ENCODE measurements at regions not wholly inside any gene's neighbourhood (a gene's known extent, or its start where the extent isn't known, plus 50 kb on each side); places are given as distances from the start of the nearest gene placed in this dataset.

GRCh38 chr2:126100962-126101361 is 555.0 kb upstream of the GYPC start:
- ChIA-PET CTCF (no interaction called here), POLR2A (ENCODE audit: unreplicated experiment) (no interaction called here)
- dilution Hi-C loops (cut with HindIII; ENCODE audit: low sequenced_read_pairs, unreplicated experiment) (no loop called here), intact Hi-C loops (cut with micrococcal nuclease) (no loop called here), in situ Hi-C loops (cut with MboI; ENCODE audit: low sequenced_read_pairs) (no loop called here)
- Histone ChIP-seq H2AFZ (replicated peaks; ENCODE audit: low read length, poor library complexity) (no peak overlapping the region), H2BK120ac (ENCODE audit: low read depth, low read length) (no peak overlapping the region), H4K5ac (ENCODE audit: low read depth, low read length) (no peak overlapping the region), H3K56ac (ENCODE audit: extremely low read depth, insufficient read depth, low read length) (no peak overlapping the region), H3K14ac (replicated peaks; ENCODE audit: low read depth, low read length) (no peak overlapping the region), H4K20me1 (ENCODE audit: insufficient read depth, low read length) (no peaks in the 10 kb centered on the region), H3K79me1 (ENCODE audit: low read depth in 1 of 2, low read length in 2 of 2) (no peaks in the 10 kb centered on the region), H3K23ac (ENCODE audit: low read depth, low read length) (no peak overlapping the region), H3K18ac (ENCODE audit: low read depth, low read length) (no peak overlapping the region), H3K9ac (ENCODE audit: low read depth, low read length) (no peak overlapping the region), H3K4me2 (ENCODE audit: low read depth, low read length) (no peak overlapping the region), H3K4me1 (ENCODE audit: control insufficient read depth, insufficient read depth, low read length) (no peaks in the 10 kb centered on the region), H3K4me3 (ENCODE audit: insufficient read depth, low read depth, low read length) (no peak overlapping the region), H3K27ac (ENCODE audit: insufficient read depth, low read length) (no peak overlapping the region), H3K36me3 (ENCODE audit: control insufficient read depth, insufficient read depth, low read length) (no peaks in the 10 kb centered on the region), H4K91ac (ENCODE audit: insufficient read depth, low read depth, low read length) (no peak overlapping the region), H4K8ac (ENCODE audit: low read depth in 2 of 2, low read length in 2 of 2) (no peak overlapping the region), H2BK20ac (ENCODE audit: low read depth, low read length) (no peak overlapping the region), H3K27me3 (ENCODE audit: control insufficient read depth, insufficient read depth, low read length) (no peaks in the 10 kb centered on the region), H2AK9ac (replicated peaks; ENCODE audit: low read depth, low read length, poor library complexity) (no peak overlapping the region), H3K4ac (ENCODE audit: low read depth, low read length) (no peak overlapping the region), H3K9me1 (ENCODE audit: insufficient read depth, low read length) (no peaks in the 10 kb centered on the region), H2AK5ac (ENCODE audit: low read depth, low read length) (no peak overlapping the region), H3K9me3 (ENCODE audit: control insufficient read depth, insufficient read depth, low read length) (peaks cover 7% of the 10 kb centered on the region), H2BK15ac (ENCODE audit: low read depth, low read length) (no peak overlapping the region), H2BK5ac (ENCODE audit: low read depth, low read length, poor library complexity, severe bottlenecking) (no peak overlapping the region)
- BruUV-seq (replicated peaks), result no TSS peak
- no peak for ATAC-seq (ENCODE audit: low read depth)
- DNase-seq, result no peak
- TF ChIP-seq ELK1 (IDR thresholded peaks at IDR 0.05; ENCODE audit: borderline replicate concordance, low read depth, low read length) (no peak), MXI1 (IDR thresholded peaks at IDR 0.05; ENCODE audit: borderline replicate concordance, low read depth, low read length) (no peak), FOS (IDR thresholded peaks at IDR 0.05; ENCODE audit: low read depth, low read length) (no peak), CTCF (conservative IDR thresholded peaks at IDR 0.05; ENCODE audit: low read depth, low read length) (no peak), RCOR1 (IDR thresholded peaks at IDR 0.05; ENCODE audit: insufficient replicate concordance, low read length) (no peak), MAZ (IDR thresholded peaks at IDR 0.05; ENCODE audit: borderline replicate concordance, low read depth, low read length) (no peak), RAD21 (IDR thresholded peaks at IDR 0.05; ENCODE audit: low read length) (no peak), RFX5 (IDR thresholded peaks at IDR 0.05; ENCODE audit: low read depth, low read length) (no peak), POLR2A (IDR thresholded peaks at IDR 0.05; ENCODE audit: low read depth, low read length) (no peak), CEBPB (IDR thresholded peaks at IDR 0.05; ENCODE audit: low read depth, low read length) (no peak), BHLHE40 (IDR thresholded peaks at IDR 0.05; ENCODE audit: low read depth, low read length) (no peak), MAFK (IDR thresholded peaks at IDR 0.05; ENCODE audit: low read depth, low read length) (no peak), CHD1 (IDR thresholded peaks at IDR 0.05; ENCODE audit: low read depth, low read length) (no peak), USF2 (IDR thresholded peaks at IDR 0.05; ENCODE audit: low read depth, low read length) (no peak)
- WGBS, 2 experiments (ENCODE audit: extremely low coverage in 2 of 2, insufficient read length in 1 of 2), result no CpG with 5 or more reads among the region's 1 CpG

Data from IMR-90 (cell line).